K562 (cell line): ENCODE measurements at regions not wholly inside any gene's neighbourhood (a gene's known extent, or its start where the extent isn't known, plus 50 kb on each side); places are given as distances from the start of the nearest gene placed in this dataset.

Experiments
- ATAC-seq: fragments of 200-7000 bp; cut with Tn5 transposase; 3 replicates; pipeline ENCODE4 v1.9.1; 2020; ENCODE audit warnings: moderate library complexity
- BruUV-seq: library from RNA; stranded (reverse); fragments of 400-500 nt; replicated peaks from 2 replicates; lab custom pipeline; 2021; lab: Mats Ljungman, UMichigan
- CTCF ChIA-PET: fragments of 300-600 bp; formaldehyde crosslinking; extraction: SDS; loops from one replicate; lab custom pipeline; 2021; ENCODE audit warnings: low intra/inter-chr PET ratio; lab: Yijun Ruan, JAX
- POLR2A ChIA-PET: fragments of 300-600, 350-650 bp; sonication (Branson Sonifier 250); formaldehyde crosslinking; extraction: SDS; loops from one replicate; lab custom pipeline; 2021; ENCODE audit warnings: antibody characterized with exemption, inconsistent platforms; lab: Yijun Ruan, JAX
- DNase-seq, 4 experiments: peaks; one replicate each; pipeline versions ENCODE4 v3.0.0 to v3.0.0-alpha.2; 2011 to 2018; ENCODE audit warnings: low spot score in 3 of 4, mixed read lengths in 3 of 4; ENCODE audit errors: extremely low read depth in 1 of 4
- FAIRE-seq: peaks from 2 replicates; lab custom pipeline; 2011; peaks lifted over from hg19 to GRCh38; lab: Jason Lieb, UNC
- H2AFZ ChIP-seq: 2 replicates; pipeline ENCODE4 v1.6.0; 2011; ENCODE audit warnings: low read depth, low read length, control low read depth, inconsistent platforms
- H3K27ac ChIP-seq: fragments of 200-600 bp; 3 replicates; pipeline ENCODE4 v1.8.0; 2011; ENCODE audit warnings: low read depth, mild to moderate bottlenecking, control low read depth, inconsistent platforms, low read length, moderate library complexity, mixed read lengths; ENCODE audit errors: extremely low read depth
- H3K27me3 ChIP-seq, 2 experiments: fragments of 300-600 bp in 1 of 2; 2 replicates in 1 of 2; 3 replicates in 1 of 2; pipeline versions ENCODE4 v1.6.0 to v1.8.0; 2011; ENCODE audit warnings: inconsistent platforms in 2 of 2, low read length in 2 of 2, mild to moderate bottlenecking in 1 of 2, mixed read lengths in 1 of 2, moderate library complexity in 1 of 2; ENCODE audit not compliant: control insufficient read depth in 2 of 2, insufficient read depth in 2 of 2
- H3K36me3 ChIP-seq: fragments of 300-600 bp; 3 replicates; pipeline ENCODE4 v1.8.0; 2011; ENCODE audit warnings: mild to moderate bottlenecking, low read length, inconsistent platforms; ENCODE audit not compliant: control insufficient read depth, insufficient read depth
- H3K4me1 ChIP-seq, 2 experiments: fragments of 200-600 bp in 1 of 2; replicated peaks in 1 of 2; 2 replicates in 1 of 2; 3 replicates in 1 of 2; pipeline versions ENCODE4 v1.5.1 to v1.8.0; 2011; ENCODE audit warnings: inconsistent platforms in 2 of 2, low read length in 2 of 2, mild to moderate bottlenecking in 1 of 2, mixed read lengths in 1 of 2, moderate library complexity in 1 of 2; ENCODE audit not compliant: control insufficient read depth in 2 of 2, insufficient read depth in 2 of 2
- H3K4me2 ChIP-seq: 2 replicates; pipeline ENCODE4 v1.6.1; 2011; ENCODE audit warnings: low read length, control low read depth, inconsistent platforms, mixed read lengths; ENCODE audit not compliant: insufficient read depth
- H3K4me3 ChIP-seq: fragments of 200-600 bp; sonication (generic), shearing (Covaris generic); 2 replicates; pipeline ENCODE4 v1.5.1; 2016; ENCODE audit warnings: control low read depth, inconsistent platforms
- H3K79me2 ChIP-seq: fragments of 200-600 bp; 3 replicates; pipeline ENCODE4 v1.8.0; 2011; ENCODE audit warnings: low read length, inconsistent platforms; ENCODE audit not compliant: control insufficient read depth, insufficient read depth
- H3K9ac ChIP-seq, 2 experiments: 2 replicates each; pipeline versions ENCODE4 v1.6.0 to v1.6.1; 2011; ENCODE audit warnings: low read depth in 2 of 2, low read length in 2 of 2, control low read depth in 1 of 2, inconsistent platforms in 1 of 2, mild to moderate bottlenecking in 1 of 2, mixed read lengths in 1 of 2; ENCODE audit not compliant: insufficient read depth in 1 of 2
- H3K9me1 ChIP-seq: one replicate; pipeline ENCODE4 v1.6.0; 2011; ENCODE audit warnings: inconsistent platforms, mild to moderate bottlenecking, low read length, moderate library complexity; ENCODE audit not compliant: control insufficient read depth, insufficient read depth
- H3K9me3 ChIP-seq: replicated peaks from 2 replicates; pipeline ENCODE4 v1.5.1; 2011; ENCODE audit warnings: low read depth, low read length, inconsistent platforms; ENCODE audit not compliant: control insufficient read depth, insufficient read depth
- H4K20me1 ChIP-seq: replicated peaks from 2 replicates; pipeline ENCODE4 v1.6.1; 2011; ENCODE audit warnings: low read length, inconsistent platforms, mixed read lengths; ENCODE audit not compliant: control insufficient read depth, insufficient read depth
- FOXA3 ChIP-seq, 2 experiments: fragments of 450-650 bp in 1 of 2; sonication (generic) in 1 of 2; formaldehyde crosslinking; IDR thresholded peaks in 1 of 2; conservative IDR thresholded peaks in 1 of 2; 2 replicates each; pipeline versions ENCODE4 v1.4.0 to v1.8.0; 2020 to 2022; ENCODE audit warnings: mild to moderate bottlenecking in 2 of 2, missing genetic modification reagents in 1 of 2
- RFX5 ChIP-seq: IDR thresholded peaks from 2 replicates; pipeline ENCODE4 v1.6.1; 2011; ENCODE audit warnings: low read depth, mild to moderate bottlenecking, improper control_type of control experiment, low read length
- ZFP30 ChIP-seq: fragments of 250-450 bp; sonication (Bioruptor Pico); IDR thresholded peaks from 2 replicates; pipeline ENCODE4 v1.8.0; 2022; ENCODE audit warnings: moderate library complexity, mild to moderate bottlenecking, inconsistent platforms, borderline replicate concordance
- ZFX ChIP-seq: sonication (generic); formaldehyde crosslinking; IDR thresholded peaks from 2 replicates; pipeline ENCODE4 v1.8.0; 2022; ENCODE audit warnings: mild to moderate bottlenecking, missing genetic modification reagents, moderate library complexity
- WGBS: fragments of 100-300 bp; shearing (Covaris generic); methylation state at CpG from one replicate; pipeline ENCODE4 v1.1.6; 2016; ENCODE audit warnings: low coverage, mixed read lengths; ENCODE audit not compliant: insufficient coverage; ENCODE audit errors: missing lambda C conversion rate; 5-methylcytosine and 5-hydroxymethylcytosine counted together
- in situ Hi-C: fragments of 300-500 bp; cut with MboI; formaldehyde crosslinking; loops from 4 replicates; pipeline ENCODE4 v1.15.0; 2018; ENCODE audit warnings: inconsistent platforms, mixed read lengths
- intact Hi-C: fragments of 100-400 bp; cut with micrococcal nuclease; formaldehyde crosslinking; loops from 2 replicates; pipeline ENCODE4 v1.14.2; 2022
- TF ChIP-seq, protein P1 (sequence below), 2 experiments: fragments of 150-350 bp in 1 of 2; IDR thresholded peaks; 2 replicates each; pipeline ENCODE4 v1.6.1; 2012 to 2016; ENCODE audit warnings: low read depth in 2 of 2, low read length in 2 of 2, mild to moderate bottlenecking in 1 of 2, moderate library complexity in 1 of 2

DNA sequence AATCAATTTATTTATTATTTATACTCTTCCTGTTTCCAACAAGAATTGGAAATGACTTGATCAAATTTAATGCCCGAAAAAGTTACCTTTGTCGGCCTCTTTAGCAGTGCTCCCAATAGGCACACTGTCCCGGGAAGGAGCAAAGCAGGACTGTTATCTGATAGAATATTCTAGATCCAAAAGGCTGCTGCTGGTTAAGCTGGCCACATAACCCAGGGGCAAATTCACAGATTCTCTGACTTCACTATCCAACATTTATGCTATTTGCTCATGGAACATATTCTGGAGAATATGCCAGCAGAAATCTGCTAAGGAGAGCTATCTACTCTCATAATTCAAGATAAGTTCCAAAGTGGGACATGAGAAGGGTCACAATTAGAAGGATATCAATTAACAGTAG lies 100.2 kb upstream of the DMAC1 start:
- ChIA-PET CTCF (no interaction called here), POLR2A (no interaction called here)
- Histone ChIP-seq H3K9ac (no peak overlapping the region), H3K4me3 (no peak overlapping the region), H3K27me3 (no peaks in the 10 kb centered on the region), H3K79me2 (no peaks in the 10 kb centered on the region), H3K27ac (no peak overlapping the region), H3K36me3 (no peaks in the 10 kb centered on the region), H3K4me1 (no peaks in the 10 kb centered on the region), H3K9me1 (no peaks in the 10 kb centered on the region), H3K4me2 (no peak overlapping the region), H3K9me3 (no peaks in the 10 kb centered on the region), H2AFZ (no peak overlapping the region), H4K20me1 (no peaks in the 10 kb centered on the region)
- TF ChIP-seq FOXA3 (CRISPR knock-in tag; conservative IDR thresholded peaks at IDR 0.05 in 1 of 2, IDR thresholded peaks at IDR 0.05 in 1 of 2), result no peak
- TF ChIP-seq ZFX (CRISPR knock-in tag), result no peak
- TF ChIP-seq, protein P1, sequence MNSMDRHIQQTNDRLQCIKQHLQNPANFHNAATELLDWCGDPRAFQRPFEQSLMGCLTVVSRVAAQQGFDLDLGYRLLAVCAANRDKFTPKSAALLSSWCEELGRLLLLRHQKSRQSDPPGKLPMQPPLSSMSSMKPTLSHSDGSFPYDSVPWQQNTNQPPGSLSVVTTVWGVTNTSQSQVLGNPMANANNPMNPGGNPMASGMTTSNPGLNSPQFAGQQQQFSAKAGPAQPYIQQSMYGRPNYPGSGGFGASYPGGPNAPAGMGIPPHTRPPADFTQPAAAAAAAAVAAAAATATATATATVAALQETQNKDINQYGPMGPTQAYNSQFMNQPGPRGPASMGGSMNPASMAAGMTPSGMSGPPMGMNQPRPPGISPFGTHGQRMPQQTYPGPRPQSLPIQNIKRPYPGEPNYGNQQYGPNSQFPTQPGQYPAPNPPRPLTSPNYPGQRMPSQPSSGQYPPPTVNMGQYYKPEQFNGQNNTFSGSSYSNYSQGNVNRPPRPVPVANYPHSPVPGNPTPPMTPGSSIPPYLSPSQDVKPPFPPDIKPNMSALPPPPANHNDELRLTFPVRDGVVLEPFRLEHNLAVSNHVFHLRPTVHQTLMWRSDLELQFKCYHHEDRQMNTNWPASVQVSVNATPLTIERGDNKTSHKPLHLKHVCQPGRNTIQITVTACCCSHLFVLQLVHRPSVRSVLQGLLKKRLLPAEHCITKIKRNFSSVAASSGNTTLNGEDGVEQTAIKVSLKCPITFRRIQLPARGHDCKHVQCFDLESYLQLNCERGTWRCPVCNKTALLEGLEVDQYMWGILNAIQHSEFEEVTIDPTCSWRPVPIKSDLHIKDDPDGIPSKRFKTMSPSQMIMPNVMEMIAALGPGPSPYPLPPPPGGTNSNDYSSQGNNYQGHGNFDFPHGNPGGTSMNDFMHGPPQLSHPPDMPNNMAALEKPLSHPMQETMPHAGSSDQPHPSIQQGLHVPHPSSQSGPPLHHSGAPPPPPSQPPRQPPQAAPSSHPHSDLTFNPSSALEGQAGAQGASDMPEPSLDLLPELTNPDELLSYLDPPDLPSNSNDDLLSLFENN (IDR thresholded peaks at IDR 0.05; ENCODE audit: low read depth in 2 of 2, low read length in 2 of 2), result no peak
- TF ChIP-seq RFX5, result no peak
- no peak for TF ChIP-seq ZFP30 (CRISPR knock-in tag)
- 0% methylated on average over 3 of the region's 3 CpGs for WGBS
- DNase-seq, result no peak
- intact Hi-C loops, result no loop called here
- in situ Hi-C loops, result no loop called here
- no TSS peak for BruUV-seq
- no peak for FAIRE-seq
- ATAC-seq, result no peak
